ENCODE measurements at regions not wholly inside any gene's neighbourhood (a gene's known extent, or its start where the extent isn't known, plus 50 kb on each side); places are given as distances from the start of the nearest gene placed in this dataset.

GRCh38 chr11:39304586-39304985 lies 2154.9 kb downstream of the LRRC4C start:
- Histone ChIP-seq H3K27me3 (ENCODE audit: control insufficient read depth in 1 of 2, insufficient read depth in 2 of 2, low read length in 2 of 2) (no peaks in the 10 kb centered on the region), H3K9ac (ENCODE audit: low read length in 2 of 2) (no peak overlapping the region), H3K27ac (ENCODE audit: low read length) (no peak overlapping the region), H3K4me1 (ENCODE audit: control insufficient read depth, insufficient read depth, low read length) (no peaks in the 10 kb centered on the region), H3K9me3 (ENCODE audit: control insufficient read depth in 2 of 2, low read length in 2 of 2) (no peaks in the 10 kb centered on the region), H3K4me3 (ENCODE audit: low read length in 2 of 2) (no peak overlapping the region), H3K36me3 (ENCODE audit: control insufficient read depth in 2 of 2, insufficient read depth in 2 of 2, low read length in 2 of 2) (no peaks in the 10 kb centered on the region)

DNA sequence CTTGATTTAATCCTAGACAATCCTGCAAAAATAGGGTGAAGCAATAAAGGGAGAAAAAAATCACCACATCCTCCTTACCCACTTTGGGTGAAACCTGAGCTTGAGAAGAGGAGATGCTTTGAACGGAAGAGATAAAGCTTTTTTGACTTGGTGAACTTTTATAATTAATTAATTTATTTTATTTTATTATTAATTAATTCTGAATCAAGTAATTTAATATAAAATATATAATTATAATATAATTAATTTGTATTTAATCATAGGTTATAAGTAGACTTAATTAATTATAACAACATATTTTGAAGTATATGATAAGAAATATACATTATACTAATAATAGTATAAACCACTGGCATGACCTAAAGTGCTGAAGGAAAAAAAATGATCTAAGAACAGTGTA lies 2164.8 kb downstream of the LRRC4C start:
- H3K4me1 ChIP-seq (ENCODE audit: control insufficient read depth, insufficient read depth, low read length): no peaks in the 10 kb centered on the region
- no peak overlapping the region for H3K9ac ChIP-seq (ENCODE audit: low read length in 2 of 2)
- H3K36me3 ChIP-seq (ENCODE audit: control insufficient read depth in 2 of 2, insufficient read depth in 2 of 2, low read length in 2 of 2): no peaks in the 10 kb centered on the region
- no peak overlapping the region for H3K4me3 ChIP-seq (ENCODE audit: low read length in 2 of 2)
- no peak overlapping the region for H3K27ac ChIP-seq (ENCODE audit: low read length)
- no peaks in the 10 kb centered on the region for H3K9me3 ChIP-seq (ENCODE audit: control insufficient read depth in 2 of 2, low read length in 2 of 2)
- H3K27me3 ChIP-seq (ENCODE audit: control insufficient read depth in 1 of 2, insufficient read depth in 2 of 2, low read length in 2 of 2): no peaks in the 10 kb centered on the region

GRCh38 chr11:39288011-39288410 lies 2171.4 kb downstream of the LRRC4C start:
- H3K4me1 ChIP-seq (ENCODE audit: control insufficient read depth, insufficient read depth, low read length): no peaks in the 10 kb centered on the region
- H3K36me3 ChIP-seq (ENCODE audit: control insufficient read depth in 2 of 2, insufficient read depth in 2 of 2, low read length in 2 of 2): no peaks in the 10 kb centered on the region
- H3K9me3 ChIP-seq (ENCODE audit: control insufficient read depth in 2 of 2, low read length in 2 of 2): no peaks in the 10 kb centered on the region
- H3K27me3 ChIP-seq (ENCODE audit: control insufficient read depth in 1 of 2, insufficient read depth in 2 of 2, low read length in 2 of 2): no peaks in the 10 kb centered on the region
- H3K9ac ChIP-seq (ENCODE audit: low read length in 2 of 2): no peak overlapping the region
- H3K27ac ChIP-seq (ENCODE audit: low read length): no peak overlapping the region
- H3K4me3 ChIP-seq (ENCODE audit: low read length in 2 of 2): no peak overlapping the region

- no peak overlapping the region for H3K27ac ChIP-seq (ENCODE audit: low read length)
- H3K36me3 ChIP-seq (ENCODE audit: control insufficient read depth in 2 of 2, insufficient read depth in 2 of 2, low read length in 2 of 2): no peaks in the 10 kb centered on the region
- no peaks in the 10 kb centered on the region for H3K4me1 ChIP-seq (ENCODE audit: control insufficient read depth, insufficient read depth, low read length)
- no peak overlapping the region for H3K9ac ChIP-seq (ENCODE audit: low read length in 2 of 2)
- H3K27me3 ChIP-seq (ENCODE audit: control insufficient read depth in 1 of 2, insufficient read depth in 2 of 2, low read length in 2 of 2): no peaks in the 10 kb centered on the region
- H3K9me3 ChIP-seq (ENCODE audit: control insufficient read depth in 2 of 2, low read length in 2 of 2): no peaks in the 10 kb centered on the region
- no peak overlapping the region for H3K4me3 ChIP-seq (ENCODE audit: low read length in 2 of 2)
Measured at GRCh38 chr11:39268176-39268690, 2191.2 kb downstream of the LRRC4C start.

- H3K9me3 ChIP-seq (ENCODE audit: control insufficient read depth in 2 of 2, low read length in 2 of 2): peaks cover 0 to 10% of the 10 kb centered on the region in 2 donors
- no peaks in the 10 kb centered on the region for H3K27me3 ChIP-seq (ENCODE audit: control insufficient read depth in 1 of 2, insufficient read depth in 2 of 2, low read length in 2 of 2)
- H3K36me3 ChIP-seq (ENCODE audit: control insufficient read depth in 2 of 2, insufficient read depth in 2 of 2, low read length in 2 of 2): no peaks in the 10 kb centered on the region
- no peak overlapping the region for H3K9ac ChIP-seq (ENCODE audit: low read length in 2 of 2)
- H3K27ac ChIP-seq (ENCODE audit: low read length): no peak overlapping the region
- H3K4me3 ChIP-seq (ENCODE audit: low read length in 2 of 2): no peak overlapping the region
- no peaks in the 10 kb centered on the region for H3K4me1 ChIP-seq (ENCODE audit: control insufficient read depth, insufficient read depth, low read length)
Measured at GRCh38 chr11:39255648-39256047, 2203.8 kb downstream of the LRRC4C start.

DNA sequence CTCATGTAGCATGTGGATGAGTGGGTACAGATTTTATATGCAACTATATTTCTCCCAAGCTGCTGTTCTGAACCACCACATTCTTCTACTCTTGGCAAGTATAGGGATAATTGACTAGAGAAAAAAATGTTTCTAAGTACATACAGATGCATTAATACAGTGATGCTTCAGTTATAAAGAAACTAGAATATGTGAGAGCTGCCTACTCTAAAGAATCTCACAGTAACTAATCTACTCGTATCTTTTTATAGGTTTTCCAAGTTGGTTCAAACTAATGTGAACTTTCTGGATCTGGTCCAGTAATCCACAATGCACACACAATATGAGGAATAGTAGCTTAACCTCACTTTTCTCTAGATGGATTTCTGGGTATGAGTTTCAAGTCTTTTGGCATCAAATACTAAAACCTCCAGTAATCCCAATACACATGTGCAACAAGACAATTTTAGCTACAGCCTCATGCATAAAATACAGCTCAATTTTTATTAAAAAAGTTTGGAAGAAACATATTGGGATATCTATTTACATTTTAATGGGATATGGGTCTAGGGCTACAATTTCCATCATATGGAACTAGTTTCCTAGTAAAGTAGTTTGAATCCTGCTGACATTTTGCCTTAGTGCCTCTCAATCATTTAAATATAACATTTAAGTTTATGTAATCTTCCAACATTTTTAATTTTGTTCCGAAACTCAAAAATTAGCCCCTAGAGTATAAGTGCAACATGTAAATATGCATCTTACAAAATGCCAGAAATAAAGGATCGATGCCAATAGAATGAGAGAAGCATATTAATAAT lies 2209.7 kb downstream of the LRRC4C start:
- no peak overlapping the region for H3K27ac ChIP-seq (ENCODE audit: low read length)
- H3K4me3 ChIP-seq (ENCODE audit: low read length in 2 of 2): no peak overlapping the region
- no peaks in the 10 kb centered on the region for H3K4me1 ChIP-seq (ENCODE audit: control insufficient read depth, insufficient read depth, low read length)
- H3K27me3 ChIP-seq (ENCODE audit: control insufficient read depth in 1 of 2, insufficient read depth in 2 of 2, low read length in 2 of 2): no peaks in the 10 kb centered on the region
- no peaks in the 10 kb centered on the region for H3K36me3 ChIP-seq (ENCODE audit: control insufficient read depth in 2 of 2, insufficient read depth in 2 of 2, low read length in 2 of 2)
- no peak overlapping the region for H3K9ac ChIP-seq (ENCODE audit: low read length in 2 of 2)
- H3K9me3 ChIP-seq (ENCODE audit: control insufficient read depth in 2 of 2, low read length in 2 of 2): no peaks in the 10 kb centered on the region

DNA sequence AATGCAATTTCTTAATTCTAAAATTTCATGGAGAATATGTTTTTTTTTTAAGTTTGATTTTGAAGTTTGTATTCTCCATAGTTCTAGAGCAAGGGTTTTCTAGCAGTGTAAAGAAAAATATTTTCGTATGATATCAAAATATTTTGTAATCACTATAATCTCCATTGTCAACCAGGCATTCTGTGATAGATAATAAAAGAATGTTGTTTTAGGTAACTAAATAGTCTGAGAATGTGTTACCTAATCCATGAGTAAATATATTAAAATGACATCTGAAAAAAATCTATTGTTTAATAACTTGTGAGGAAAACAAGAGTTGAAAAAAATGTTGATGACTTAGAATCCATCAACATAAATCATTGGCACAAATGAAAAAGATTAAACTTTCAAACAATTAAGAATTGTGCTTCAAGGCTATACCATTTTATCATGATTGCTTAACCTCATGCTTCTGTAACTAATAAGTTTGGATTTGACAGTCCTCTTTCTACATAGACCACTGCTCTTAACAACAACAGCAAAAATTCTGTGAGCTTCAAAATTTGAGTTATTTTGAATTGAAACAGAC lies 2211.8 kb downstream of the LRRC4C start:
- H3K36me3 ChIP-seq (ENCODE audit: control insufficient read depth in 2 of 2, insufficient read depth in 2 of 2, low read length in 2 of 2): no peaks in the 10 kb centered on the region
- H3K4me3 ChIP-seq (ENCODE audit: low read length in 2 of 2): no peak overlapping the region
- H3K9me3 ChIP-seq (ENCODE audit: control insufficient read depth in 2 of 2, low read length in 2 of 2): no peaks in the 10 kb centered on the region
- no peak overlapping the region for H3K9ac ChIP-seq (ENCODE audit: low read length in 2 of 2)
- no peaks in the 10 kb centered on the region for H3K27me3 ChIP-seq (ENCODE audit: control insufficient read depth in 1 of 2, insufficient read depth in 2 of 2, low read length in 2 of 2)
- H3K4me1 ChIP-seq (ENCODE audit: control insufficient read depth, insufficient read depth, low read length): no peaks in the 10 kb centered on the region
- H3K27ac ChIP-seq (ENCODE audit: low read length): no peak overlapping the region

DNA sequence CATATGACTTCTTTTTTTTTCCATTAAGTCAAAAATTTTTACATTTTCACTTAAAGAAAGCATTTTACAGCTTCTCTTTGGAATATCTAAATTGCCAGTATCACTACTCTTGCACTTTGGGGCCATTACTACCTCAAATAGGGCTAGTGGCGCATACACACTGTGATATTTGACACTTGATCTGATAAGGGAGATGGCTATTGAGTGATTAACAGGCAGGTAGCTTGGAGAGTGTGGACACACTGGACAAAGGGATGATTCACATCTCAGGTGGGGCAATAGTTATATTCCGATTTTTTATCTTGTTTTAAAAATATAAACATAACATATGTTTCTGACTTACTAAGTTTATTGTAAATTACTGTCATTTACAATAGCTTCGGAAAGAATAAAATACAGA lies 2219.9 kb downstream of the LRRC4C start:
- H3K9me3 ChIP-seq (ENCODE audit: control insufficient read depth in 2 of 2, low read length in 2 of 2): peaks cover 0 to 4% of the 10 kb centered on the region in 2 donors
- no peaks in the 10 kb centered on the region for H3K4me1 ChIP-seq (ENCODE audit: control insufficient read depth, insufficient read depth, low read length)
- no peak overlapping the region for H3K27ac ChIP-seq (ENCODE audit: low read length)
- no peak overlapping the region for H3K9ac ChIP-seq (ENCODE audit: low read length in 2 of 2)
- no peaks in the 10 kb centered on the region for H3K27me3 ChIP-seq (ENCODE audit: control insufficient read depth in 1 of 2, insufficient read depth in 2 of 2, low read length in 2 of 2)
- H3K4me3 ChIP-seq (ENCODE audit: low read length in 2 of 2): no peak overlapping the region
- no peaks in the 10 kb centered on the region for H3K36me3 ChIP-seq (ENCODE audit: control insufficient read depth in 2 of 2, insufficient read depth in 2 of 2, low read length in 2 of 2)

DNA sequence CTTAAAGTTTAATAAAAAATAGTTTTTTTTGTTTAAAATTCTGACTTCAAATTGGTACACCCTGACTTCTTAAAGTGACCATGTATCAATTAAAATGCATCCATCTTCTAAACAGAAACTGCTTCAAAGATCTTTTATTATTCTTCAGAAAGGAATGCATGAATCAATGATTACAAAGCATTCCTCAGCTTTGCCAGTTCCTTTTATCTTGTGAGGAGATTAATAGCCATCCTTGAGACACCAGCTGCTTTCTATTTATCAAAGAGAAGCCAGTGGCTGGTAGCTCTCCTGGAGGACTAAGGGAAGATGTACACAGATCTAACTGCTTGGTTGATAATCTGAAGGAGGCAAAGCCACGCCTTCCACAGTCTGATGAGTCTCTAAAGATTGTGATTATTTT lies 2222.5 kb downstream of the LRRC4C start:
- no peak overlapping the region for H3K27ac ChIP-seq (ENCODE audit: low read length)
- H3K27me3 ChIP-seq (ENCODE audit: control insufficient read depth in 1 of 2, insufficient read depth in 2 of 2, low read length in 2 of 2): no peaks in the 10 kb centered on the region
- H3K36me3 ChIP-seq (ENCODE audit: control insufficient read depth in 2 of 2, insufficient read depth in 2 of 2, low read length in 2 of 2): no peaks in the 10 kb centered on the region
- H3K4me1 ChIP-seq (ENCODE audit: control insufficient read depth, insufficient read depth, low read length): no peaks in the 10 kb centered on the region
- no peak overlapping the region for H3K9ac ChIP-seq (ENCODE audit: low read length in 2 of 2)
- no peak overlapping the region for H3K4me3 ChIP-seq (ENCODE audit: low read length in 2 of 2)
- peaks cover 0 to 4% of the 10 kb centered on the region in 2 donors for H3K9me3 ChIP-seq (ENCODE audit: control insufficient read depth in 2 of 2, low read length in 2 of 2)

DNA sequence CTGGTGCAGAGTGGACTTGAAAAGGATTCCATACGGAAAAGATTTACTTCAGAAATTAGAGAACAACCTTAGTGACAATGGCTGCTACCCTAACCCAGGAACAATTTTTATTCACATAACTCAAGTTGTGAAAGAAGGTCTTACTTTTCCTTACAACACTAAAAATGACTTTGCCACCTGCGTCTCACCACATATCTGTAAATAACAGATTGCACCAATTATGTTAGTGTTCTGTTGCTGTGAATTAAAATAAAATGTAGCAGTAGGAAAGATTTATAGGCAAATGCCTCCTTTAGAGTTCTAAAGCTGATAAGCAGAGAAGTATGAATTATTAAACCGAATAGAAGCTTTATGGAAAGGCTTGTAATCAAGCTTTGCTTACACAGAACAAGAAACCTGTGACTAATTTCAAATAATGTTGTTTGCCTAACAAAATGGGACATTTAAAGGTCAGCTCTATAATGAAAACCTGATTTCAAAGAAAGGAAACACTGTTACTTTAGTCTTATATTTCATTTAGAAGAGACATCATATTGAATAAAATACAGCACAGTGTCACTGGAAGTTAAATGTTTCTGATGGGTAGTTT lies 2237.8 kb downstream of the LRRC4C start:
- H3K9me3 ChIP-seq (ENCODE audit: control insufficient read depth in 2 of 2, low read length in 2 of 2): no peaks in the 10 kb centered on the region
- H3K4me3 ChIP-seq (ENCODE audit: low read length in 2 of 2): no peak overlapping the region
- H3K27me3 ChIP-seq (ENCODE audit: control insufficient read depth in 1 of 2, insufficient read depth in 2 of 2, low read length in 2 of 2): no peaks in the 10 kb centered on the region
- H3K27ac ChIP-seq (ENCODE audit: low read length): no peak overlapping the region
- H3K36me3 ChIP-seq (ENCODE audit: control insufficient read depth in 2 of 2, insufficient read depth in 2 of 2, low read length in 2 of 2): no peaks in the 10 kb centered on the region
- no peaks in the 10 kb centered on the region for H3K4me1 ChIP-seq (ENCODE audit: control insufficient read depth, insufficient read depth, low read length)
- H3K9ac ChIP-seq (ENCODE audit: low read length in 2 of 2): no peak overlapping the region
